GM18511 (cell line): ENCODE measurements at regions not wholly inside any gene's neighbourhood (a gene's known extent, or its start where the extent isn't known, plus 50 kb on each side); places are given as distances from the start of the nearest gene placed in this dataset.

ENCODE experiments used
- ATAC-seq: cut with Tn5 transposase; IDR thresholded peaks from one replicate; pipeline ENCODE4 v1.9.1; 2021; ENCODE audit warnings: mild to moderate bottlenecking, moderate library complexity; ENCODE audit not compliant: unreplicated experiment

- no peak for ATAC-seq
Measured at GRCh38 chr6:103236923-103237322, 1622.8 kb downstream of the HACE1 start.

- no peak for ATAC-seq
Measured at GRCh38 chr6:103231181-103231580, 1628.5 kb downstream of the HACE1 start.

GRCh38 chr6:103215847-103216246, 1643.9 kb downstream of the HACE1 start:
- ATAC-seq, result no peak

GRCh38 chr6:103210686-103211085, 1649.0 kb downstream of the HACE1 start:
- ATAC-seq, result no peak

- no peak for ATAC-seq
Measured at GRCh38 chr6:103198386-103198785, 1661.3 kb downstream of the HACE1 start.

- peak; percentile 51 for ATAC-seq
Measured at GRCh38 chr6:103193413-103193812, 1666.3 kb downstream of the HACE1 start.

- ATAC-seq, result no peak
Measured at GRCh38 chr6:103191391-103192093, 1668.2 kb downstream of the HACE1 start.

GRCh38 chr6:103184776-103185175, 1674.9 kb downstream of the HACE1 start:
- ATAC-seq, result no peak

- no peak for ATAC-seq
Measured at GRCh38 chr6:103183831-103184411, 1675.8 kb downstream of the HACE1 start.

GRCh38 chr6:103178193-103178592, 1681.5 kb downstream of the HACE1 start:
- no peak for ATAC-seq

GRCh38 chr6:103177791-103178190, 1681.9 kb downstream of the HACE1 start:
- no peak for ATAC-seq

- no peak for ATAC-seq
Measured at GRCh38 chr6:103175056-103175455, 1684.7 kb downstream of the HACE1 start.

- ATAC-seq, result no peak
Measured at GRCh38 chr6:103167345-103168071, 1692.2 kb downstream of the HACE1 start.

- ATAC-seq, result no peak
Measured at GRCh38 chr6:103154779-103155572, 1704.7 kb downstream of the HACE1 start.

- ATAC-seq, result no peak
Measured at GRCh38 chr6:103153016-103153415, 1706.7 kb downstream of the HACE1 start.

GRCh38 chr6:103142902-103143301, 1716.8 kb downstream of the HACE1 start:
- no peak for ATAC-seq

- ATAC-seq, result no peak
Measured at GRCh38 chr6:103140308-103141027, 1719.3 kb downstream of the HACE1 start.

- ATAC-seq, result no peak
Measured at GRCh38 chr6:103139377-103139776, 1720.3 kb downstream of the HACE1 start.

GRCh38 chr6:103124471-103124870, 1731.0 kb downstream of the GRIK2 start:
- ATAC-seq, result no peak

- ATAC-seq, result peak; percentile 81
Measured at GRCh38 chr6:103122766-103123601, 1729.5 kb downstream of the GRIK2 start.
